MM.1S (cell line): ENCODE measurements at regions not wholly inside any gene's neighbourhood (a gene's known extent, or its start where the extent isn't known, plus 50 kb on each side); places are given as distances from the start of the nearest gene placed in this dataset.

Experiments
- DNase-seq: peaks from one replicate; pipeline ENCODE4 v3.0.0-alpha.2; 2015
- H2AFZ ChIP-seq: fragments of 300-600 bp; sonication (generic); 2 replicates; pipeline ENCODE4 v1.6.0; 2016; ENCODE audit warnings: antibody characterized with exemption, low read length
- H3F3A ChIP-seq: fragments of 300-600 bp; sonication (generic); 2 replicates; pipeline ENCODE4 v1.6.1; 2016; ENCODE audit warnings: mild to moderate bottlenecking, antibody characterized with exemption, low read length, moderate library complexity, mixed read lengths; ENCODE audit not compliant: insufficient read depth
- H3K27ac ChIP-seq: fragments of 300-600 bp; sonication (generic); 2 replicates; pipeline ENCODE4 v1.5.1; 2016; ENCODE audit warnings: mild to moderate bottlenecking, low read length
- H3K27me3 ChIP-seq: fragments of 300-600 bp; sonication (generic); replicated peaks from 2 replicates; pipeline ENCODE4 v1.6.0; 2016; ENCODE audit warnings: low read length; ENCODE audit not compliant: insufficient read depth
- H3K36me3 ChIP-seq: fragments of 300-600 bp; sonication (generic); replicated peaks from 2 replicates; pipeline ENCODE4 v1.6.1; 2016; ENCODE audit warnings: mild to moderate bottlenecking, low read length, mixed read lengths; ENCODE audit not compliant: insufficient read depth
- H3K4me1 ChIP-seq: fragments of 300-600 bp; sonication (generic); 2 replicates; pipeline ENCODE4 v1.6.1; 2016; ENCODE audit warnings: low read length, mixed read lengths
- H3K4me2 ChIP-seq: fragments of 300-600 bp; sonication (generic); 2 replicates; pipeline ENCODE4 v1.6.0; 2016; ENCODE audit warnings: low read depth, low read length
- H3K4me3 ChIP-seq: fragments of 300-600 bp; sonication (generic); 2 replicates; pipeline ENCODE4 v1.5.1; 2016; ENCODE audit warnings: low read length, mixed read lengths
- H3K79me2 ChIP-seq: fragments of 300-600 bp; sonication (generic); 2 replicates; pipeline ENCODE4 v1.6.1; 2016; ENCODE audit warnings: mixed run types, low read length, mixed read lengths
- H3K9ac ChIP-seq: fragments of 300-600 bp; sonication (generic); 2 replicates; pipeline ENCODE4 v1.6.1; 2016; ENCODE audit warnings: low read length, mixed read lengths
- H3K9me2 ChIP-seq: fragments of 300-600 bp; sonication (generic); replicated peaks from 2 replicates; pipeline ENCODE4 v1.6.1; 2016; ENCODE audit warnings: mild to moderate bottlenecking, low read length, mixed read lengths; ENCODE audit not compliant: insufficient read depth
- H3K9me3 ChIP-seq: fragments of 300-600 bp; sonication (generic); replicated peaks from 2 replicates; pipeline ENCODE4 v1.6.1; 2016; ENCODE audit warnings: mild to moderate bottlenecking, low read length, mixed read lengths; ENCODE audit not compliant: insufficient read depth
- H4K20me1 ChIP-seq: fragments of 300-600 bp; sonication (generic); 2 replicates; pipeline ENCODE4 v1.6.1; 2016; ENCODE audit warnings: mild to moderate bottlenecking, low read length, moderate library complexity, mixed read lengths; ENCODE audit not compliant: insufficient read depth
- EZH2 ChIP-seq: fragments of 300-600 bp; sonication (generic); optimal IDR thresholded peaks from 2 replicates; pipeline ENCODE3; 2017; ENCODE audit warnings: low read depth, mild to moderate bottlenecking, antibody characterized with exemption, low read length, mixed read lengths
- EZH2phosphoT487 ChIP-seq: fragments of 300-600 bp; sonication (generic); IDR thresholded peaks from 2 replicates; pipeline ENCODE4 v1.6.1; 2018; ENCODE audit warnings: antibody characterized with exemption, low read length
- TF ChIP-seq, protein P1 (sequence below): fragments of 300-600 bp; sonication (generic); IDR thresholded peaks from 2 replicates; pipeline ENCODE4 v1.5.1; 2016; ENCODE audit warnings: antibody characterized with exemption, low read length, mixed read lengths

DNA sequence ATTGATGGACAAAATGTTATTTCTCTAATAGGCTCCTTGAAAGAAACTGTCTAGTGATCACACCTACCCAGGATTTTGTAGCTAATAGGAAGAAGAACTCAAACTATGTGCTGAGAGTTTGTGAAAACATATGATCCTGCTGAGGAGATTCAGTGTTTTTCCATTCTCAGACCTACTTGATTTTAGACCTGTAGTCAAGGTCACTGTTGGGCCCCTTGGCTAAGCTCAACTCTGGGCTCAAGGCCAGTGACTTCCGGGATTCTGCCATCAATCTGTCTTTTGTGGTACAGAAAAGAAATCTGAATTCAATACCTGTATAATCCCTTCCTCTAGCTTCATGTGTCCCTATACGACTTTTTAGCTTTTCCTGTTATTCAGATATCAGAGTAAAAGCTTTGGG lies 79.7 kb upstream of the FERD3L start:
- Histone ChIP-seq H3K36me3 (no peaks in the 10 kb centered on the region), H3K4me1 (no peaks in the 10 kb centered on the region), H2AFZ (no peak overlapping the region), H3K9ac (no peak overlapping the region), H3K27ac (no peak overlapping the region), H3K4me2 (no peak overlapping the region), H3K4me3 (no peak overlapping the region), H3K9me2 (no peaks in the 10 kb centered on the region), H3K9me3 (no peaks in the 10 kb centered on the region), H3F3A (no peaks in the 10 kb centered on the region), H4K20me1 (no peaks in the 10 kb centered on the region), H3K79me2 (no peaks in the 10 kb centered on the region), H3K27me3 (no peaks in the 10 kb centered on the region)
- no peak for TF ChIP-seq EZH2
- TF ChIP-seq, protein P1, sequence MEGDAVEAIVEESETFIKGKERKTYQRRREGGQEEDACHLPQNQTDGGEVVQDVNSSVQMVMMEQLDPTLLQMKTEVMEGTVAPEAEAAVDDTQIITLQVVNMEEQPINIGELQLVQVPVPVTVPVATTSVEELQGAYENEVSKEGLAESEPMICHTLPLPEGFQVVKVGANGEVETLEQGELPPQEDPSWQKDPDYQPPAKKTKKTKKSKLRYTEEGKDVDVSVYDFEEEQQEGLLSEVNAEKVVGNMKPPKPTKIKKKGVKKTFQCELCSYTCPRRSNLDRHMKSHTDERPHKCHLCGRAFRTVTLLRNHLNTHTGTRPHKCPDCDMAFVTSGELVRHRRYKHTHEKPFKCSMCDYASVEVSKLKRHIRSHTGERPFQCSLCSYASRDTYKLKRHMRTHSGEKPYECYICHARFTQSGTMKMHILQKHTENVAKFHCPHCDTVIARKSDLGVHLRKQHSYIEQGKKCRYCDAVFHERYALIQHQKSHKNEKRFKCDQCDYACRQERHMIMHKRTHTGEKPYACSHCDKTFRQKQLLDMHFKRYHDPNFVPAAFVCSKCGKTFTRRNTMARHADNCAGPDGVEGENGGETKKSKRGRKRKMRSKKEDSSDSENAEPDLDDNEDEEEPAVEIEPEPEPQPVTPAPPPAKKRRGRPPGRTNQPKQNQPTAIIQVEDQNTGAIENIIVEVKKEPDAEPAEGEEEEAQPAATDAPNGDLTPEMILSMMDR: no peak
- TF ChIP-seq EZH2phosphoT487: no peak
- DNase-seq: no peak

DNA sequence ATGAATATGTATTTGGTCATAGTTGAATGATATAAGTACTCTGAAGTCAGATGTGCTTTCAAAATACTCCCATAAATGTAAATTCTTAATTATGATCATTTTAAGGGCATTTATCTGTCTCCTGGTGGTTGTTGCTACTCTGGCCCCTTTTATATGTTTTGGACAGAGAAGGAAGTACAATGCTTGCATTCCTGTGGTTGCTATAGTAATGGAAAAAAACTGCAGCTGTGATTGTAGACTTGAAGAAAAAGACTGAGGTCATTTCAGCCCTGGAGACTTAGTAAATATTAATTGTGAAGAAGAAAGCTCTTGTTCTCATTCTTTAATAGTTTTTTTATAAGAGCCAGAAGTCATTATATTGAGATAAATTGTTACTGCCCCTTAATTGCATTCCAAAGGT lies 70.2 kb upstream of the FERD3L start:
- Histone ChIP-seq H3K36me3 (no peaks in the 10 kb centered on the region), H2AFZ (no peak overlapping the region), H3K9ac (no peak overlapping the region), H3K9me2 (no peaks in the 10 kb centered on the region), H3K4me2 (no peak overlapping the region), H3F3A (no peaks in the 10 kb centered on the region), H3K4me1 (no peaks in the 10 kb centered on the region), H3K79me2 (no peaks in the 10 kb centered on the region), H3K27ac (no peak overlapping the region), H3K9me3 (no peaks in the 10 kb centered on the region), H3K27me3 (no peaks in the 10 kb centered on the region), H4K20me1 (no peaks in the 10 kb centered on the region), H3K4me3 (no peak overlapping the region)
- peak; percentile 31 for DNase-seq
- TF ChIP-seq EZH2: no peak
- TF ChIP-seq, protein P1: no peak
- no peak for TF ChIP-seq EZH2phosphoT487

DNA sequence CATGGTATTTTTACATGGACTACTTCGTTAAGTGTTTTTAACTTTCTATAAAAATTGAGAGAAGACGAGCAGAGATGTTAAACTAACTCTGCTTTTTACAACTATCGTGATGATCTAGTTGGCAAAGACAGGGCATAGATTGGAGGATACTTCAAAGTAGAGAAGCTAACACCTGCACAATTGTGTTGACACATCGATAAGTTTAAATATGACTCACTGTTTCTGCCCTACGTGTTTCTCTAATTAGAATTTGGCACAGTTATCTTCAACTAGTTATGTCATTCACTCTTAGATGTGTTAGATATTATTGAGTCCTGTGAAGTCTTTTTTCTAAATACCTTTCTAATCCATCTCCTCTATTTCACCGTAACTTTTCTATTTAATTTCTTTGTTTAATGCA lies 68.5 kb upstream of the FERD3L start:
- H3K9me3 ChIP-seq: no peaks in the 10 kb centered on the region
- no peak overlapping the region for H2AFZ ChIP-seq
- no peaks in the 10 kb centered on the region for H3K36me3 ChIP-seq
- no peak overlapping the region for H3K4me2 ChIP-seq
- no peaks in the 10 kb centered on the region for H3F3A ChIP-seq
- H3K27me3 ChIP-seq: no peaks in the 10 kb centered on the region
- H3K27ac ChIP-seq: no peak overlapping the region
- no peak overlapping the region for H3K9ac ChIP-seq
- no peak overlapping the region for H3K4me3 ChIP-seq
- no peaks in the 10 kb centered on the region for H4K20me1 ChIP-seq
- H3K79me2 ChIP-seq: no peaks in the 10 kb centered on the region
- TF ChIP-seq EZH2phosphoT487: no peak
- TF ChIP-seq, protein P1: no peak
- TF ChIP-seq EZH2: no peak
- no peak for DNase-seq
- H3K9me2 ChIP-seq: no peaks in the 10 kb centered on the region
- H3K4me1 ChIP-seq: no peaks in the 10 kb centered on the region

DNA sequence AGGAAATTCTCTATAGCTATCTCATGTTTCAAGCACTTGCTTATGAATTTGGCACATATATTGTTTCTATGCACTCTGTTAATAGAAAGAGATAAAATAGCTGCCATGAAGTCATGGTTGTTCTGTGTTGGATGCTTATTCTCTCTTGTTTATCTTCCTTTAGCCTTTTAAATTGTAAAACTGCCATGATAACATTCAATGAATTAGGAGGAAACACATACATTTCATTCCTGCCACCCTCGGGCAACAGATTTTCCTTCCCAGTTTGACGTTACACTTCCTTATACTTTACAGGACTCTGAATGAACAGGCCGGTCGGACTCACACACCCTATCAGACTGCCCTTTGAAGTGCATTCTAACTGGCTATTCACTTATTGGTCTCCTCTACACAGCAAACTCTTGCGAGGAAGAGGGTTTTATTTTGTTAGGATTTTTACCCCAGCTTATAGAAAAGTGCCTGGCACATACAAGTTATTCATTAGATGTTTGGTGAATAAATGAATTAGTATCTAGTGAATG lies 65.7 kb upstream of the FERD3L start:
- H3K27me3 ChIP-seq: no peaks in the 10 kb centered on the region
- H2AFZ ChIP-seq: no peak overlapping the region
- H3K27ac ChIP-seq: no peak overlapping the region
- no peak overlapping the region for H3K9ac ChIP-seq
- H3F3A ChIP-seq: no peaks in the 10 kb centered on the region
- TF ChIP-seq EZH2 (no peak), EZH2phosphoT487 (no peak)
- TF ChIP-seq, protein P1: no peak
- H3K4me1 ChIP-seq: no peaks in the 10 kb centered on the region
- H3K9me3 ChIP-seq: no peaks in the 10 kb centered on the region
- no peaks in the 10 kb centered on the region for H4K20me1 ChIP-seq
- H3K4me2 ChIP-seq: no peak overlapping the region
- H3K9me2 ChIP-seq: no peaks in the 10 kb centered on the region
- no peak for DNase-seq
- no peaks in the 10 kb centered on the region for H3K36me3 ChIP-seq
- no peaks in the 10 kb centered on the region for H3K79me2 ChIP-seq
- no peak overlapping the region for H3K4me3 ChIP-seq
